ENCODE measurements at regions not wholly inside any gene's neighbourhood (a gene's known extent, or its start where the extent isn't known, plus 50 kb on each side); places are given as distances from the start of the nearest gene placed in this dataset.

DNA sequence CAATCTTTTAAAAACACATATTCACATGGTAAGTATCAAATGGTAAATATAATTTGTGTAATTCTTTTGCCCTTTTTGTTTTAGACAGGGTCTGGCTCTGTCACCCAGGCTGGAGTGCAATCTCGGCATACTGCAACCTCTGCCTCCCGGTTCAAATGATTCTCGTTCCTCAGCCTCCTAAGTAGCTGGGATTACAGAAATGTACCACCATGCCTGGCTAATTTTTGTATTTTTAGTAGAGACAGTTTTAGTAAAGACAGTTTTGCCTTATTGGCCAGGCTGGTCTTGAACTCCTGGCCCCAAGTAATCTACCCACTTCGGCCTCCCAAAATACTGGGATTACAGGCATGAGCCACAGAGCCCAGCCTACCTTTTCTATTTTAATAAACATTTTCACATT lies 182.2 kb downstream of the MYCN start:
- no peaks in the 10 kb centered on the region for H3K27me3 Mint-ChIP-seq (ENCODE audit: unreplicated experiment)
- TF ChIP-seq, protein P1, sequence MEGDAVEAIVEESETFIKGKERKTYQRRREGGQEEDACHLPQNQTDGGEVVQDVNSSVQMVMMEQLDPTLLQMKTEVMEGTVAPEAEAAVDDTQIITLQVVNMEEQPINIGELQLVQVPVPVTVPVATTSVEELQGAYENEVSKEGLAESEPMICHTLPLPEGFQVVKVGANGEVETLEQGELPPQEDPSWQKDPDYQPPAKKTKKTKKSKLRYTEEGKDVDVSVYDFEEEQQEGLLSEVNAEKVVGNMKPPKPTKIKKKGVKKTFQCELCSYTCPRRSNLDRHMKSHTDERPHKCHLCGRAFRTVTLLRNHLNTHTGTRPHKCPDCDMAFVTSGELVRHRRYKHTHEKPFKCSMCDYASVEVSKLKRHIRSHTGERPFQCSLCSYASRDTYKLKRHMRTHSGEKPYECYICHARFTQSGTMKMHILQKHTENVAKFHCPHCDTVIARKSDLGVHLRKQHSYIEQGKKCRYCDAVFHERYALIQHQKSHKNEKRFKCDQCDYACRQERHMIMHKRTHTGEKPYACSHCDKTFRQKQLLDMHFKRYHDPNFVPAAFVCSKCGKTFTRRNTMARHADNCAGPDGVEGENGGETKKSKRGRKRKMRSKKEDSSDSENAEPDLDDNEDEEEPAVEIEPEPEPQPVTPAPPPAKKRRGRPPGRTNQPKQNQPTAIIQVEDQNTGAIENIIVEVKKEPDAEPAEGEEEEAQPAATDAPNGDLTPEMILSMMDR (IDR thresholded peaks at IDR 0.05; ENCODE audit: unreplicated experiment) = no peak
- DNase-seq (ENCODE audit: low spot score) = no peak
- H3K9me3 Mint-ChIP-seq (ENCODE audit: unreplicated experiment) = no peaks in the 10 kb centered on the region
- no peak overlapping the region for H3K4me3 Mint-ChIP-seq (ENCODE audit: unreplicated experiment)
- no peaks in the 10 kb centered on the region for H3K36me3 Mint-ChIP-seq (ENCODE audit: low read depth, unreplicated experiment)
- no peak overlapping the region for H3K27ac Mint-ChIP-seq (ENCODE audit: unreplicated experiment)
- H3K4me1 Mint-ChIP-seq (ENCODE audit: unreplicated experiment) = no peaks in the 10 kb centered on the region

DNA sequence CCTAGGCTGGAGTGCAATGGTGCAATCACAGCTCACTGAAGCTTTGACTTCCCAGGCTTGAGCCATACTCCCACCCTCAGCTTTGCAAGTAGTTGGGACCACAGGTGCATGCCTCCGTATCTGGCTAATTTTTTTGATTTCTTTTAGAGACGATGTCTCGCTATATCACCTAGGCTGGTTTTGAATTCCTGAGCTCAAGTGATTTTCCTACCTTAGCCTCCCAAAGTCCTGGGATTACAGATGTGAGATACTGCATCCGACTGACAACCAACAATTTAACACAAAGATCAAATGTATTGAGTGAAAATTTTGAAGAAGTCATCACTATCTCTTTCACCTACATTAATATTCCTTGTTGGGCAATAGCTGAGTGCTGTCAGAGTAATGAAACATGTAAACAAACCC lies 181.6 kb downstream of the MYCN start:
- no peak for DNase-seq (ENCODE audit: low spot score)
- Mint-ChIP-seq H3K4me1 (ENCODE audit: unreplicated experiment) (no peaks in the 10 kb centered on the region), H3K36me3 (ENCODE audit: low read depth, unreplicated experiment) (no peaks in the 10 kb centered on the region), H3K9me3 (ENCODE audit: unreplicated experiment) (no peaks in the 10 kb centered on the region), H3K27ac (ENCODE audit: unreplicated experiment) (no peak overlapping the region), H3K4me3 (ENCODE audit: unreplicated experiment) (no peak overlapping the region), H3K27me3 (ENCODE audit: unreplicated experiment) (no peaks in the 10 kb centered on the region)
- TF ChIP-seq, protein P1 (IDR thresholded peaks at IDR 0.05; ENCODE audit: unreplicated experiment) = no peak

DNA sequence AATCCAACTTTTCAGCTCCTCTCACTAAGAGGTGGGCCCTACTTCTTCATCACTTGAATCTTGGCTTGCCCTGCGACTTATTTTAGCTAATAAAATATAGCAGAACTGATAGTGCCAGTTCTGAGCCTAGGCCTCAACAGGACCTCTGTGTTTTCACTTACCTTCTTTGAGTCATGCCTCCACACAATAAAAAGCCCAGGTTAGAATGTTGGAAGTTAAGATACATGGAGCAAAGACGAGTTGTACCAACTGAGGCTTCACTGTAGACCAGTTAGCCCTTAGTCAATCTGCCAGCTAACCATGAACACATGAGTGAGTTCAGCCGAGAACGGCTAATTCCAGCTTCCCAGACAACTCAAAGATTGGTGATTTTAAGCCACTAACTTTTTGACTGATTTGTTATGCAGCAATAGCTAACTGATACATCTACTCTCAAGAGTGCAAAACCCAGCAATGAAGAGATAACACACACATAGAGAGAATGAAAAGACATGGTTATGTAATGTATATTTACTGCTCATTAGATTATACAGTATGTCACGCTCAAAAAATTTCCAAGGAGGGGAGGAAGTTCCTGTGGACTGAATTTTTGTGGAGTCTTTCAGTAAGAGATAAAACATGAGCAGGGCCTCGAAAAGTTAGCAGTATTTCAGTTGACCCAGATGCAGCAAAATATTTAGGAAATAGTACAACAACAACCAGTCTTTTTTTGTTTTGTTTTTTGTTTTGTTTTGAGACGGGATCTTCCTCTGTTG lies 181.1 kb downstream of the MYCN start:
- no peak overlapping the region for H3K27ac Mint-ChIP-seq (ENCODE audit: unreplicated experiment)
- no peak overlapping the region for H3K4me3 Mint-ChIP-seq (ENCODE audit: unreplicated experiment)
- TF ChIP-seq, protein P1 (IDR thresholded peaks at IDR 0.05; ENCODE audit: unreplicated experiment) = no peak
- no peaks in the 10 kb centered on the region for H3K36me3 Mint-ChIP-seq (ENCODE audit: low read depth, unreplicated experiment)
- no peak for DNase-seq (ENCODE audit: low spot score)
- H3K27me3 Mint-ChIP-seq (ENCODE audit: unreplicated experiment) = no peaks in the 10 kb centered on the region
- no peaks in the 10 kb centered on the region for H3K4me1 Mint-ChIP-seq (ENCODE audit: unreplicated experiment)
- H3K9me3 Mint-ChIP-seq (ENCODE audit: unreplicated experiment) = no peaks in the 10 kb centered on the region

DNA sequence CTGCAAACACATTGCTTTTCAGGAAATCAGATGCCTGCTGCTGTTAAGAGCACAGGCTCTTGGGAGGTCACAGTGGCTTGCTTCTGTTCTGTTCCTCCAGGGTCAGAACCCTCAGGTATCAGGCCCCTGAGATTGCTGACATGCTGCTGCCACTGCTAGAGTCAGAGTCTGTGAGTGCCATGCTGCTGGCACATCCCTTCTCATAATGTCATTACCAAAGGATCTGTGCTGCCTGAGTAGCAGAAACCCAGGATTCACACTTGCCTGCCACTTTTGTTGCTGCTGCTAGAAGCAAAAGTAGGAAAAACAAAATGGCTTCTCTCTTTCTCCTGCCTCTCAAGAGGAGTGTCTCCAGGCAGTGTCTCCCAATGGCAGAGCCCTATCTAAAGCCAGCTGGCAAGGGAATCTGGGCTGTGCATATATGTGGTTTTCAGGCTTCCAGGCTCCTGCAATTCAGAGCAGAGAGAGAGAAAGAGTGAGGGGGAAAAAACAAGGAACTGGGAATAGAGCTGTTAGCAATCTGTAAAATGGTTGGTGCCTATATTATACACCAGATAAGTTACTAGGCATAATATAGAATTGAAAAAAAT lies 180.3 kb downstream of the MYCN start:
- H3K9me3 Mint-ChIP-seq (ENCODE audit: unreplicated experiment) = no peaks in the 10 kb centered on the region
- no peaks in the 10 kb centered on the region for H3K27me3 Mint-ChIP-seq (ENCODE audit: unreplicated experiment)
- DNase-seq (ENCODE audit: low spot score) = no peak
- no peaks in the 10 kb centered on the region for H3K36me3 Mint-ChIP-seq (ENCODE audit: low read depth, unreplicated experiment)
- H3K4me1 Mint-ChIP-seq (ENCODE audit: unreplicated experiment) = no peaks in the 10 kb centered on the region
- H3K27ac Mint-ChIP-seq (ENCODE audit: unreplicated experiment) = no peak overlapping the region
- TF ChIP-seq, protein P1 (IDR thresholded peaks at IDR 0.05; ENCODE audit: unreplicated experiment) = no peak
- H3K4me3 Mint-ChIP-seq (ENCODE audit: unreplicated experiment) = no peak overlapping the region

DNA sequence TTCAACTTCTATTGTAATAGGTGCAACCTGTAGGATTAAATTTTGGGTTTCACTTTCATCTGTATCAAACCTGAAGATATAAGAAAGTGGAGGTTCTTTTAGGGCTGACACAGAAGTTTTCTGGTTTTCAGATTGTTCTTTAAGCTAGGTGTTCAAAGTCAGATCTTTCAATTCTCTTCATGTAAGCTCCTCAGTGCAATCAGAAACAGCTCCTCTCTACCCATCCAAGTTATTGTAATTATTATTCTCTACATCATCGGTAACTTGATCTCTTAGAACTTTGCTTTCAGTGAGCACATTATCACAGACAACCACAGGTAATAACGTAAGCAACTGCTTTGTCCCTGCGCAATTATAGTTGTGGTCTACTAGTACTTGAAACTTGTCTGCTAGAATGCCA lies 179.4 kb downstream of the MYCN start:
- H3K4me3 Mint-ChIP-seq (ENCODE audit: unreplicated experiment) = no peak overlapping the region
- TF ChIP-seq, protein P1 (IDR thresholded peaks at IDR 0.05; ENCODE audit: unreplicated experiment) = no peak
- no peak overlapping the region for H3K27ac Mint-ChIP-seq (ENCODE audit: unreplicated experiment)
- H3K4me1 Mint-ChIP-seq (ENCODE audit: unreplicated experiment) = no peaks in the 10 kb centered on the region
- no peaks in the 10 kb centered on the region for H3K36me3 Mint-ChIP-seq (ENCODE audit: low read depth, unreplicated experiment)
- no peaks in the 10 kb centered on the region for H3K27me3 Mint-ChIP-seq (ENCODE audit: unreplicated experiment)
- DNase-seq (ENCODE audit: low spot score) = no peak
- H3K9me3 Mint-ChIP-seq (ENCODE audit: unreplicated experiment) = no peaks in the 10 kb centered on the region

Data from endothelial cell (in vitro differentiated cells).